SK-N-SH (cell line): ENCODE measurements at regions not wholly inside any gene's neighbourhood (a gene's known extent, or its start where the extent isn't known, plus 50 kb on each side); places are given as distances from the start of the nearest gene placed in this dataset.

ENCODE experiments used
- CHD2 ChIP-seq: fragments of 150-350 bp; IDR thresholded peaks from 2 replicates; pipeline ENCODE4 v1.6.1; 2018; ENCODE audit warnings: low read length; ENCODE audit not compliant: partially characterized antibody
- EP300 ChIP-seq, 2 experiments: IDR thresholded peaks; 2 replicates each; pipeline versions ENCODE4 v1.4.0 to v1.6.1; 2012; ENCODE audit warnings: borderline replicate concordance in 1 of 2, low read depth in 1 of 2, low read length in 1 of 2
- FOXJ3 ChIP-seq: sonication (generic); formaldehyde crosslinking; IDR thresholded peaks from 2 replicates; pipeline ENCODE4 v1.5.1; 2020; ENCODE audit warnings: mild to moderate bottlenecking, missing genetic modification reagents
- FOXM1 ChIP-seq: IDR thresholded peaks from 2 replicates; pipeline ENCODE4 v1.4.0; 2012; ENCODE audit warnings: low read depth, mild to moderate bottlenecking
- MXI1 ChIP-seq: IDR thresholded peaks from 2 replicates; pipeline ENCODE4 v1.6.1; 2012; ENCODE audit warnings: mild to moderate bottlenecking, low read depth, low read length, improper control_type of control experiment
- RFX5 ChIP-seq: IDR thresholded peaks from 2 replicates; pipeline ENCODE4 v1.6.1; 2012; ENCODE audit warnings: mild to moderate bottlenecking, improper control_type of control experiment, low read length
- RXRA ChIP-seq: IDR thresholded peaks from 2 replicates; pipeline ENCODE4 v1.4.0; 2012; ENCODE audit warnings: low read depth, mild to moderate bottlenecking, borderline replicate concordance
- SIN3A ChIP-seq: IDR thresholded peaks from 2 replicates; pipeline ENCODE4 v1.6.1; 2012; ENCODE audit warnings: low read depth, mild to moderate bottlenecking, low read length, moderate library complexity, borderline replicate concordance
- TF ChIP-seq, protein P1 (sequence below): IDR thresholded peaks from 2 replicates; pipeline ENCODE4; 2012
- TF ChIP-seq, protein P2 (sequence below): fragments of 200-600 bp; sonication (generic); IDR thresholded peaks from 2 replicates; pipeline ENCODE4 v1.6.1; 2017; ENCODE audit warnings: antibody characterized with exemption, mild to moderate bottlenecking, moderate library complexity
- TF ChIP-seq, protein P3 (sequence below): fragments of 150-350 bp; IDR thresholded peaks from 2 replicates; pipeline ENCODE4 v1.6.1; 2017; ENCODE audit warnings: antibody characterized with exemption, low read length, low read depth, borderline replicate concordance

DNA sequence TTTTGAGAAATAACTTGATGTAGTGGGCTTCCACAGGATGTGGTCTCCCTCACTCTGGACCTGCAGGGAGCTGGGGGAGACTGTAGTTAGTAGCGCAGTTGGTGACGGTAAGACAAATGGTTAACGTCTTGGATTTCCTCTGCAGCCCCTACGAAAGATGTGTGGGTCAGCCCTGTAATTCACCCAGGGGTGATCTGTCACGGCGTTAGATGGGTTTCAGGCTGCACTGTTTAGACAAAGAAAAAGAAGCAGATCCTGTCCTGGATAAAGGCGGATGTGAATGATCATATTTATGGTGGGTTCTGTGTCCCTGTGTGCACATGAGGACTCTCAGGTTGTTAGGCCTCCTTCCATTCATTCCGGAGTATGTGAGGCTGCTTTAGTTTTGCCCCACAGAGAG, 142.0 kb upstream of the SLC28A3 start:
- TF ChIP-seq, protein P1, sequence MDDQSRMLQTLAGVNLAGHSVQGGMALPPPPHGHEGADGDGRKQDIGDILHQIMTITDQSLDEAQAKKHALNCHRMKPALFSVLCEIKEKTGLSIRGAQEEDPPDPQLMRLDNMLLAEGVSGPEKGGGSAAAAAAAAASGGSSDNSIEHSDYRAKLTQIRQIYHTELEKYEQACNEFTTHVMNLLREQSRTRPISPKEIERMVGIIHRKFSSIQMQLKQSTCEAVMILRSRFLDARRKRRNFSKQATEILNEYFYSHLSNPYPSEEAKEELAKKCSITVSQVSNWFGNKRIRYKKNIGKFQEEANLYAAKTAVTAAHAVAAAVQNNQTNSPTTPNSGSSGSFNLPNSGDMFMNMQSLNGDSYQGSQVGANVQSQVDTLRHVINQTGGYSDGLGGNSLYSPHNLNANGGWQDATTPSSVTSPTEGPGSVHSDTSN, result no peak
- TF ChIP-seq FOXJ3 (no peak), FOXM1 (no peak), RXRA (no peak), SIN3A (no peak), CHD2 (no peak), MXI1 (no peak), RFX5 (no peak), EP300 (IDR thresholded peaks at IDR 0.05; ENCODE audit: borderline replicate concordance in 1 of 2, low read depth in 1 of 2, low read length in 1 of 2) (no peak)
- TF ChIP-seq, protein P2, sequence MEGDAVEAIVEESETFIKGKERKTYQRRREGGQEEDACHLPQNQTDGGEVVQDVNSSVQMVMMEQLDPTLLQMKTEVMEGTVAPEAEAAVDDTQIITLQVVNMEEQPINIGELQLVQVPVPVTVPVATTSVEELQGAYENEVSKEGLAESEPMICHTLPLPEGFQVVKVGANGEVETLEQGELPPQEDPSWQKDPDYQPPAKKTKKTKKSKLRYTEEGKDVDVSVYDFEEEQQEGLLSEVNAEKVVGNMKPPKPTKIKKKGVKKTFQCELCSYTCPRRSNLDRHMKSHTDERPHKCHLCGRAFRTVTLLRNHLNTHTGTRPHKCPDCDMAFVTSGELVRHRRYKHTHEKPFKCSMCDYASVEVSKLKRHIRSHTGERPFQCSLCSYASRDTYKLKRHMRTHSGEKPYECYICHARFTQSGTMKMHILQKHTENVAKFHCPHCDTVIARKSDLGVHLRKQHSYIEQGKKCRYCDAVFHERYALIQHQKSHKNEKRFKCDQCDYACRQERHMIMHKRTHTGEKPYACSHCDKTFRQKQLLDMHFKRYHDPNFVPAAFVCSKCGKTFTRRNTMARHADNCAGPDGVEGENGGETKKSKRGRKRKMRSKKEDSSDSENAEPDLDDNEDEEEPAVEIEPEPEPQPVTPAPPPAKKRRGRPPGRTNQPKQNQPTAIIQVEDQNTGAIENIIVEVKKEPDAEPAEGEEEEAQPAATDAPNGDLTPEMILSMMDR, result no peak
- TF ChIP-seq, protein P3, sequence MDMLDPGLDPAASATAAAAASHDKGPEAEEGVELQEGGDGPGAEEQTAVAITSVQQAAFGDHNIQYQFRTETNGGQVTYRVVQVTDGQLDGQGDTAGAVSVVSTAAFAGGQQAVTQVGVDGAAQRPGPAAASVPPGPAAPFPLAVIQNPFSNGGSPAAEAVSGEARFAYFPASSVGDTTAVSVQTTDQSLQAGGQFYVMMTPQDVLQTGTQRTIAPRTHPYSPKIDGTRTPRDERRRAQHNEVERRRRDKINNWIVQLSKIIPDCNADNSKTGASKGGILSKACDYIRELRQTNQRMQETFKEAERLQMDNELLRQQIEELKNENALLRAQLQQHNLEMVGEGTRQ, result no peak
